ENCODE measurements at regions not wholly inside any gene's neighbourhood (a gene's known extent, or its start where the extent isn't known, plus 50 kb on each side); places are given as distances from the start of the nearest gene placed in this dataset.

DNA sequence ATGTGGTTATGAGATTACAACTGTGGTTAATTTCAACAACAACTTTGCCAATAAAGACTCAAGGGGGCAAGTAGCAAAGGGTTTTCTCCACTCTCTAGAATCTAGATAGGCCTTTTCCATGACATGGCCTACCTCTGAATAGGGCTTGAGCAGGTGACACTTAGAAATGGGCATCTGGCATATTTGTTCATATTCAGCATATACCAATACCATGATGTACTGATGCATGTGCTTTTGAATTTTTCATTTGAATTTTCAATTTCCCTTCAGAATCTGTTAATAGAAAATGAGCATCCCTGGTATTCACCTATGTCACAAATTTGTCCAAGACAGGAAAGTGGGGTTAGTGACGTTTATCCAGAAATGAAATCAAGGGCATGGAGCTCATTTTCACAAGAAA, 757.5 kb upstream of the NRSN1 start:
- H3K27ac Mint-ChIP-seq (ENCODE audit: unreplicated experiment), result no peak overlapping the region
- peaks cover 4% of the 10 kb centered on the region for H3K9me3 Mint-ChIP-seq (ENCODE audit: unreplicated experiment)
- no peak for TF ChIP-seq CTCF (IDR thresholded peaks at IDR 0.05; ENCODE audit: partially characterized antibody, unreplicated experiment)
- no peak overlapping the region for H3K4me3 Mint-ChIP-seq (ENCODE audit: unreplicated experiment)
- H3K36me3 Mint-ChIP-seq (ENCODE audit: unreplicated experiment), result peaks cover 2% of the 10 kb centered on the region
- DNase-seq, result no peak
- H3K4me1 Mint-ChIP-seq (ENCODE audit: low read depth, unreplicated experiment), result peaks cover 11% of the 10 kb centered on the region
- H3K27me3 Mint-ChIP-seq (ENCODE audit: unreplicated experiment), result peaks cover 1% of the 10 kb centered on the region

- H3K4me3 Mint-ChIP-seq (ENCODE audit: unreplicated experiment), result no peak overlapping the region
- no peak for TF ChIP-seq CTCF (IDR thresholded peaks at IDR 0.05; ENCODE audit: partially characterized antibody, unreplicated experiment)
- peaks cover 1% of the 10 kb centered on the region for H3K27me3 Mint-ChIP-seq (ENCODE audit: unreplicated experiment)
- peaks cover 4% of the 10 kb centered on the region for H3K9me3 Mint-ChIP-seq (ENCODE audit: unreplicated experiment)
- no peak overlapping the region for H3K27ac Mint-ChIP-seq (ENCODE audit: unreplicated experiment)
- H3K36me3 Mint-ChIP-seq (ENCODE audit: unreplicated experiment), result no peaks in the 10 kb centered on the region
- peaks cover 11% of the 10 kb centered on the region for H3K4me1 Mint-ChIP-seq (ENCODE audit: low read depth, unreplicated experiment)
- no peak for DNase-seq
Observed at GRCh38 chr6:23370051-23370450, 756.0 kb upstream of the NRSN1 start.

DNA sequence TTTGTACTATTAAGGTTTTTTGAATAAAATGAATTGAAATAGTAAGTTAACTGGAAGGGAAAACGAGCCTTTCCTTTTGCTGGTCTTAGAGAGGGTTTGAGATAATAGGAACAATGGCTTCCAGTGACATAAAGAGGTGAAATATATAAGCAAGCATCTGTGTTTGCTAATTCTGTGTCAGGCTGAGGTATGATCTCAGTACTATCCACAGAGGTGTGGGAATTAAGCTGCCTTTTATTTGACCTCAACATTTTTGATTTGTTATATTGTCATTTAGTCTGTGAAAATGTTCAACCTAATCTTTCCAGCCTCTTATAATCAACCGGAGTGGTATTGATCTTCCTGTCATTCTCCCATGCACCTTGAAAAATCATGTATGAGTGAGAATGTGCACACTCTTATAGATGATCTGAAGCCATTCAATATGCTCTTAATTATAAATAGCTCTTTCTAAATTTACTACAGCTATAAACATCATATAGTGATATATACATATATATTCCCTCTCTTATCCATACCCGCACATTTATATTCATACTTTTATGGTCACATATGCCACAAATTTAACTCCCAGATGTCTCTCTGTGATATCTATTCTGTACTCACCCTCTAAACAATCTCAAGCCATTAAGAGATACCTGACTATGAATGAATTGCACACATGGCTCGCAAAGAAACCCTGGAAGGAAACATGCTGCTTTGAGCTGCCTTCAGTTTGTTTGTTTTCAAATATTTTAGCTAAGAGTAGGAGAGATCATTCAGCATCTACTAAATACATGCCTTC, 754.7 kb upstream of the NRSN1 start:
- no peak for TF ChIP-seq CTCF (IDR thresholded peaks at IDR 0.05; ENCODE audit: partially characterized antibody, unreplicated experiment)
- Mint-ChIP-seq H3K27ac (ENCODE audit: unreplicated experiment) (peak overlapping the region; percentile 52), H3K4me3 (ENCODE audit: unreplicated experiment) (no peak overlapping the region), H3K36me3 (ENCODE audit: unreplicated experiment) (no peaks in the 10 kb centered on the region), H3K4me1 (ENCODE audit: low read depth, unreplicated experiment) (peaks cover 11% of the 10 kb centered on the region), H3K27me3 (ENCODE audit: unreplicated experiment) (peaks cover 1% of the 10 kb centered on the region), H3K9me3 (ENCODE audit: unreplicated experiment) (peaks cover 4% of the 10 kb centered on the region)
- no peak for DNase-seq

DNA sequence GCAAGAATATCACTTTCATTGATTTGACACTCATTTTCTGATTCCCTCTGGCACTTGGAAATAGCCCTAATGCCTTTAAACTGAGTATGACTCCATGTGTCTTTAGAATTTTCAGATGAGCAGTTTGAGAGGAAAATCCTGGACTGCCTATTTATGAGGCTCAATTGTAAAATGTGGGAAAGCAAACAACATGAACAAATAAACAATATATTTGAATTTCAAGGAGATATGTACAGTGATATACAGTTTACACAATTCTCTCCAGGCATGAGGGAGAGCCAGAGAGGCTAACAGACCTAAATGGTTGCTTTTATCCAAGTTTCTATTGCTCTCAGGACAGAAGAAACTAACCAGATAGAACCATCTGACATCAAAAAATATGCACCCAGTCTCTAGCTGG, 748.2 kb upstream of the NRSN1 start:
- no peak for TF ChIP-seq CTCF (IDR thresholded peaks at IDR 0.05; ENCODE audit: partially characterized antibody, unreplicated experiment)
- H3K4me1 Mint-ChIP-seq (ENCODE audit: low read depth, unreplicated experiment), result no peaks in the 10 kb centered on the region

DNA sequence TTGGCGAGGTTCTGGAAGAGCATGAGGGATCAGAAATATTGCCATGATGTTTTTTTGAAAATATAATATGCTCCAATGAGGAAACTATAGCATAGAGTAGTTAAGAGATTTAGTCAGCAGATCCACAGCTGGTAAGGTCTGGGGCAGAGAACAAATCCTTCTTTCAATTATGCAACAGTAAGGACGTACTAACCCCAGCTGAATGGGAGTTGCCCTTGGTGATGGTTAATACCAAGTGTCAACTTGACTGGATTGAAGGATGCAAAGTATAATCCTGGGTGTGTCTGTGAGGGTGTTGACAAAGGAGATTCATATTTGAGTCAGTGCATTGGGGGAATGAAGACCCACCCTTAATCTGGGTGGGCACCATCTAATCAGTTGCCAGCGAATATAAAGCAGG, 745.5 kb upstream of the NRSN1 start:
- Mint-ChIP-seq H3K4me3 (ENCODE audit: unreplicated experiment) (no peak overlapping the region), H3K36me3 (ENCODE audit: unreplicated experiment) (peaks cover 11% of the 10 kb centered on the region), H3K9me3 (ENCODE audit: unreplicated experiment) (peaks cover 2% of the 10 kb centered on the region), H3K27me3 (ENCODE audit: unreplicated experiment) (no peaks in the 10 kb centered on the region), H3K4me1 (ENCODE audit: low read depth, unreplicated experiment) (no peaks in the 10 kb centered on the region), H3K27ac (ENCODE audit: unreplicated experiment) (no peak overlapping the region)
- DNase-seq, result no peak
- TF ChIP-seq CTCF (IDR thresholded peaks at IDR 0.05; ENCODE audit: partially characterized antibody, unreplicated experiment), result no peak

More for the DNA sequence above, 748.2 kb upstream of the NRSN1 start:
- no peak for DNase-seq
- Mint-ChIP-seq H3K9me3 (ENCODE audit: unreplicated experiment) (peaks cover 2% of the 10 kb centered on the region), H3K4me3 (ENCODE audit: unreplicated experiment) (no peak overlapping the region), H3K27me3 (ENCODE audit: unreplicated experiment) (peaks cover 1% of the 10 kb centered on the region), H3K27ac (ENCODE audit: unreplicated experiment) (no peak overlapping the region), H3K36me3 (ENCODE audit: unreplicated experiment) (peaks cover 11% of the 10 kb centered on the region)
